ENCODE measurements at regions not wholly inside any gene's neighbourhood (a gene's known extent, or its start where the extent isn't known, plus 50 kb on each side); places are given as distances from the start of the nearest gene placed in this dataset.

DNA sequence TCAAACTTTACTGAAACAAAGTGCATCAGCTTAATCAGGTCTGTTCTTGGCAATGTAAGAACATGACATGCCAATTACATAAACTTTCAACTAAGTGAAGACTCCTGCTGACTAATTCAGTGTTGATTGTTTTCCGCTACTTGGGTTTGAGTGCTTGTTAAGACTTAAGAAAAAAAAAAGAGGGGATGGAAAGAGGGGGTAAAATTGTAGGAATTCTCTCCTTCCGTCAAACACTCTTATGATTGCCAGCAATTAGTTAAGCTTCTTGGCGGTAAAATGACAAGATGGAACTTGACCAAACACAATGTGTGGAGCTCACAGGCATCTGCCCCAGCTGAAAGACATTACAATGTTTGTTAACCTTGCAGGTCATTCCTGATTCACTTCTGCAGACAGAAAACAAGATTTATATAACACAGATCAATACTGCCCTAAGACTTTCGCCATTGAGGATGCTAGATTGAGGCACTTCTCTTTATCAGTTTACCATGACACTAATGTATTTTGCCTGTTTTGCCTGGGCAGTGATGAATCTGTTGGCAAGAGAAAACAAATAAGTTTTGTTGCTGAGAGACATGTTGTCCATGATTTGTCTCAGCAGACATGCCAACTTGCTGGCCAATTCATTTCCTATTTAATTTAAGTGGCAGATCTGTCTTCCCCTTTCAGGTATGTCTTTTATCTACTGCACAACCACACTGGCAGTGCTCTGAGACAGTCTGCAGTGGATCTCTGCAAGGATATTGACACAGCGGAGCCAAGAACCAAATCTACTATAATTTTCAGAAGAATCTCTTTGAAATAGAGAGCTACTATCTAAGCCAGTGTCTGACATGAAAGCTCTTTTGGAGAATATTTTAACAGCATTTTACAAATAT is 410.0 kb upstream of the KCNH7 start:
- DNase-seq (ENCODE audit: low read depth): no peak
- H3K4me3 ChIP-seq (ENCODE audit: low read depth, low read length): no peak overlapping the region
- TF ChIP-seq CTCF (IDR thresholded peaks at IDR 0.05; ENCODE audit: low read depth, low read length, missing control alignments): no peak

DNA sequence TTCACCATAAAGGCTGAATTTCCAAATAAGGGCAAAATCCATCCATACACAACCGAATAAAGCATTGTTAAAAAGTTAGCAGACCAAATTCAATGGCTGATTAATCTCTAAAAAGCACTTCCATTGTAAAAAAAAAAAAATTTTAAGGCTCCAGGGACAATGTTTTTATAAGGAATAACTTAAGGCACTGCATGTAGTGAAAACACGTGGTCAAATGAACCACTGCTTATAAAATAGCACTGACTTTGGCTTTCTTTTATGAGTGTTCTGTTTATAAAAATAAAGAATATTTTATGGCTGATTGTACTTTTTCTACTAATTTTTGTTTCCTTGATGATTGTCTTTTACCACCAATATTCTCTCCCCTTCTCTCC is 409.3 kb upstream of the KCNH7 start:
- no peak for DNase-seq (ENCODE audit: low read depth)
- TF ChIP-seq CTCF (IDR thresholded peaks at IDR 0.05; ENCODE audit: low read depth, low read length, missing control alignments): no peak
- H3K4me3 ChIP-seq (ENCODE audit: low read depth, low read length): no peak overlapping the region

- DNase-seq (ENCODE audit: low read depth): no peak
- no peak overlapping the region for H3K4me3 ChIP-seq (ENCODE audit: low read depth, low read length)
- no peak for TF ChIP-seq CTCF (IDR thresholded peaks at IDR 0.05; ENCODE audit: low read depth, low read length, missing control alignments)
Observed at GRCh38 chr2:163247156-163247846, 408.7 kb upstream of the KCNH7 start.

DNA sequence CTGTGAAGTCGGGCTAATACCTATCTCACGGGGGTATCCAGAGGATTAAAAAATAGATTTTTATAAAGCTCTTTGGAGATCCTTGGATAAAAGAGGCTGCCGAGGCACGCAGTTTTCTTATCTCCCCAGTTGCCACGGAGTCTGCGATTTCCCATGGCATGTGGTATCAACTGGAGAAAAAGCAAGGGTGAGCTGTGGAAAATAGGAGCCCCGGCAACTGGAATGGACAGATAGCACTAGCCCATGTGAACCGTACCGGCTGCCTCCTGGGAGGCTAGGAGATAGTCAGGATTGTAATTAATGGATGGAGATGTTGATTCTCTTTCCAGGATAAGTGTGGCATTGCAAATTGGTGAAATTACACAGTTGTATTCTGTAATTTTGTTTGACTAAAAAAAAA is 407.6 kb upstream of the KCNH7 start:
- no peak overlapping the region for H3K4me3 ChIP-seq (ENCODE audit: low read depth, low read length)
- no peak for TF ChIP-seq CTCF (IDR thresholded peaks at IDR 0.05; ENCODE audit: low read depth, low read length, missing control alignments)
- no peak for DNase-seq (ENCODE audit: low read depth)

DNA sequence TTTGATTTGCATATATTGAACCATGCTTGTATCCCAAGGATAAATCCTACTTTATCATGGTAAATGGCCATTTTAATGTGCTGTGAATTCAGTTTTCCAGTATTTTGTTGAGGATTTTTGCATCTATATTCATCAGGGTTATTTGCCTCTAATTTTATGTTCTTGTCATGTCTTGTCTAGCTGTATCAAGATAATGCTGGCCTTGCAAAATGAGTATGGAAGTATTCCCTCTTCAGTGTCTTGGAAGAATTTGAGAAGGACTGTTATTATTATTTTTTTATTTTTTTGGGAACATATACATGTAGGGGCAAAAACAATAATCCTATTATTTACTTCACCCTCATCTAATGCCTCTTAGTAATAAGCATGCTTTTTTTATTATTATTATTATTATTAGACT is 398.0 kb upstream of the KCNH7 start:
- H3K4me3 ChIP-seq (ENCODE audit: low read depth, low read length): no peak overlapping the region
- TF ChIP-seq CTCF (IDR thresholded peaks at IDR 0.05; ENCODE audit: low read depth, low read length, missing control alignments): no peak
- no peak for DNase-seq (ENCODE audit: low read depth)

- no peak overlapping the region for H3K4me3 ChIP-seq (ENCODE audit: low read depth, low read length)
- DNase-seq (ENCODE audit: low read depth): no peak
- TF ChIP-seq CTCF (IDR thresholded peaks at IDR 0.05; ENCODE audit: low read depth, low read length, missing control alignments): no peak
Observed at GRCh38 chr2:163231666-163232065, 393.1 kb upstream of the KCNH7 start.
